Vagina (tissue), 2 donors: ENCODE measurements at regions not wholly inside any gene's neighbourhood (a gene's known extent, or its start where the extent isn't known, plus 50 kb on each side); places are given as distances from the start of the nearest gene placed in this dataset.

ENCODE experiments used
- POLR2A ChIP-seq, 2 donors: fragments of 450-650 bp; IDR thresholded peaks; one replicate each; pipeline ENCODE4 v1.6.1; 2017; ENCODE audit warnings: antibody characterized with exemption in 2 of 2, mild to moderate bottlenecking in 2 of 2, moderate library complexity in 2 of 2
- TF ChIP-seq, protein P1 (sequence below), 3 experiments: fragments of 450-650 bp in 2 of 3; fragments of 200-600 bp in 1 of 3; sonication (generic) in 1 of 3; IDR thresholded peaks; one replicate each; pipeline ENCODE4 v1.5.1; 2017 to 2019; ENCODE audit warnings: antibody characterized with exemption in 3 of 3, mild to moderate bottlenecking in 2 of 3, moderate library complexity in 2 of 3

DNA sequence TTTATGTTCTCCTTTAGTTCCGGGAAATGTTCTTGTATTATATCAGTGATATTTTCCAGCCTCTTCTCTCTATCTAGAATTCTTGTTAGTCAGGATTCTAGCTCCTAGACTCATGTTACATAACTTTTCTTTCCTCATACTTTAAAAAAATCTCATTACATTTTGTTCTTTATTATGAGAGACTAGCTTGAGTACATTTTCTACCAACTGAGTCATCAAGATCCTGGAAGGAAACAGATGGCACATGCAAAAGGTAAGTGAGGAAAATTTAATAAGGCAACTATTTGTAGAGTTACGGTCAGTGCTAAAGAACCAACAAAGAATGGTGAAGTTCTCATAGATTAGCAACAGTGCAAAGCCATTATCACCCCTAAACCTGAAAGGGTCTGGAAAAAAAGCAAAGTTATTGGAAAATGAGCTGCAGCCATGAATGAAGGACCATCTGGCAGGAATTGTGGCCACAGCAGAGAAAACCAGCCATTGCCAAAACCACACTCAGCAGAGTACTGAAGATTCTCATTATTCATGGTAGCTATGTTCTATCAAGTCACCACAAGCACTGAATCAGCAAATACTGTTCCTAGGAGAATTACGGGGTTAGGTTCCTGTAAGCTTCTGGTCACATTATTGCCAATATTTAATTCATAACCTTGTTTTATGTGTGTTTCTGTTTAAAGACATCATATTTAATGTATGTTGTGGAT lies 98.3 kb upstream of the C7orf33 start:
- no peak for TF ChIP-seq POLR2A (IDR thresholded peaks at IDR 0.05)
- TF ChIP-seq, protein P1, sequence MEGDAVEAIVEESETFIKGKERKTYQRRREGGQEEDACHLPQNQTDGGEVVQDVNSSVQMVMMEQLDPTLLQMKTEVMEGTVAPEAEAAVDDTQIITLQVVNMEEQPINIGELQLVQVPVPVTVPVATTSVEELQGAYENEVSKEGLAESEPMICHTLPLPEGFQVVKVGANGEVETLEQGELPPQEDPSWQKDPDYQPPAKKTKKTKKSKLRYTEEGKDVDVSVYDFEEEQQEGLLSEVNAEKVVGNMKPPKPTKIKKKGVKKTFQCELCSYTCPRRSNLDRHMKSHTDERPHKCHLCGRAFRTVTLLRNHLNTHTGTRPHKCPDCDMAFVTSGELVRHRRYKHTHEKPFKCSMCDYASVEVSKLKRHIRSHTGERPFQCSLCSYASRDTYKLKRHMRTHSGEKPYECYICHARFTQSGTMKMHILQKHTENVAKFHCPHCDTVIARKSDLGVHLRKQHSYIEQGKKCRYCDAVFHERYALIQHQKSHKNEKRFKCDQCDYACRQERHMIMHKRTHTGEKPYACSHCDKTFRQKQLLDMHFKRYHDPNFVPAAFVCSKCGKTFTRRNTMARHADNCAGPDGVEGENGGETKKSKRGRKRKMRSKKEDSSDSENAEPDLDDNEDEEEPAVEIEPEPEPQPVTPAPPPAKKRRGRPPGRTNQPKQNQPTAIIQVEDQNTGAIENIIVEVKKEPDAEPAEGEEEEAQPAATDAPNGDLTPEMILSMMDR (IDR thresholded peaks at IDR 0.05), result no peak
